H54 (cell line): ENCODE measurements at regions not wholly inside any gene's neighbourhood (a gene's known extent, or its start where the extent isn't known, plus 50 kb on each side); places are given as distances from the start of the nearest gene placed in this dataset.
A peak's percentile ranks its signal among the peaks of the same experiment; 100 is the strongest.
"Not testable (repeated sequence)": the region's sequence is repeated elsewhere in the genome, so short reads cannot be mapped to it uniquely, and the experiment has no call there.

ENCODE experiments used
- DNase-seq: peaks from one replicate; pipeline ENCODE4 v3.0.0; 2011; ENCODE audit warnings: low spot score, mixed read lengths; ENCODE audit not compliant: insufficient read length
- FAIRE-seq: peaks from 3 replicates; lab custom pipeline; 2011; peaks lifted over from hg19 to GRCh38; lab: Jason Lieb, UNC
- POLR2A ChIP-seq: IDR thresholded peaks from 2 replicates; pipeline ENCODE4 v1.6.1; 2011; ENCODE audit warnings: low read depth, mild to moderate bottlenecking, low read length

DNA sequence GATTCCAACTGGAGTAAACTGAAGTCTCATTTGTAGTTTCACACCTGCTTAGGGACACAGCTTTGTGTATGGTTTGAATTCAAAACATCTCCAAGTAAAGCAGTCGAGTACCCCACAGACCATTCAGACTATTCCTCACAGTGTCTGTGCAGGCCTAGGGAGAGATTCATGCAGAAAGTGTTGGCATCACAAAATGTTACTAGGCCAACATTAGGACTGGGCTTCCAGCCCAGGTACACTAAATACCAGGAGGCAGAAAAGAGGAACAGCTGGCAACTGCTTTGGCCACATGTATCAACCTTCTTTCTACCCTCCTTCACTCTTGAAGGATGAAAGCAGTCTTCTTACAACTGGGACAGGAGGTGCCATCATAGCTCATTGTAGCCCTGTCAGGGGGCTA lies 270.4 kb upstream of the TMEFF2 start:
- DNase-seq (no peak), FAIRE-seq (no peak)
- TF ChIP-seq POLR2A: no peak

DNA sequence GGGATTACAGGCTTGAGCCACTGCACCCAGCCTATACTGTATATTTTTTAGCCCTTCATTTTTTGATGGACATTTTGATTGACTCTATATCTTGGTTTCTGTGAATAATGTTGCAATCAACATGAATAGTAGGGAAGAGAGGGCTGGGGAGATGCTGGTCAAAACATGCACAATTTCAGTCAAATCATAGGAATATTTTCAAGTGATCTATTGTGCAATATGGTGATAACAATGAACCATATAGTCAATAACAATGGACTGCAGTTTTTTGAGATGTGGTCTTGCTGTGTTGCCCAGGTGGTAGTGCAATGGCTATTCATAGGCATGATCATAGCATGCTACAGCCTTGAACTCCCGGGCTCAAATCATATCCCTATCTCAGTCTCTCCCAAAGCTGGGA lies 264.7 kb upstream of the TMEFF2 start:
- FAIRE-seq: no peak
- no peak for DNase-seq
- TF ChIP-seq POLR2A: no peak

DNA sequence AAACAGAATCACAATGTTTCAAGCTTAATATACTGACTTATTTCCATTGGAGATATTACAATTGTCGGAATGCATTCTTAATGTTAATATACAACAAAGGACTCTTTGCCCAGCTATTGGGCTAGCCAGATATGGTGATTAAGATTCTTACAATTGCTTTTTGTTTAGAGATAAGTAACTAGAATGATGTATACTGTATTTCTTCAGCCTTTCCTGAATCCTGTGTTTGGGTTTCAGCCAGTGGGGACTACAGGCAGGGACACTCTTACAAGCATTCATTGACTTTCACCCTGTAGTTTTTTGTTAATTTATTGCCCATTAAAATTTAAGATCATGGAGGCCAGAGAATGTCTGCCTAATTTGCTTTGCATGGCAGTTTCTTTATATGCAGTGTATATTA lies 254.1 kb upstream of the TMEFF2 start:
- no peak for TF ChIP-seq POLR2A
- FAIRE-seq (no peak), DNase-seq (no peak)

DNA sequence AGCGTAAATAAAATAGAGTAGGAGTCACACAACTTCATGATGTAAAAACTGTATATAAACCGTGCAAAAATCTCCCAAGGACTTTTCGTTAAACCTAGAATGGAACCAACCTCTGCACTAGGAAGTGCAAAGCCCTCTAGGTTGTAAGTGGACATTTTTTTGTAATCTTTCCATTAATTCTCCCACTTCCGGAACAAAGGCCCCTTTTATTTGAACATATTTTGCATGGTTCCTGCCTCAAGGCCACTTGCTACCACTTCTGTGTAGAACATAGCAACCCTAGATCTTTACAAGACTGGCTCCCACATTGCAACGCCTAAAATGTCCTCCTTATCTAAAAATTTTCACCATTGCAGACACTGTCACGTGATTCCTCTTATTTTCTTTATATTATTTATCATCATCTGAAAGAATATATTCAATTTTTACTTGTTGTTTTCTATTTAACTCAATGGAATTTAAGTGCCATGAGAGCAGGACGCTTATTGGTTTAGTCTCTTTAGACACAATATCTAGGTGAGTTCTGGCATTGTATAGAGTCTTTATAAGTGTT lies 249.6 kb upstream of the TMEFF2 start:
- TF ChIP-seq POLR2A: no peak
- FAIRE-seq (no peak), DNase-seq (no peak)

DNA sequence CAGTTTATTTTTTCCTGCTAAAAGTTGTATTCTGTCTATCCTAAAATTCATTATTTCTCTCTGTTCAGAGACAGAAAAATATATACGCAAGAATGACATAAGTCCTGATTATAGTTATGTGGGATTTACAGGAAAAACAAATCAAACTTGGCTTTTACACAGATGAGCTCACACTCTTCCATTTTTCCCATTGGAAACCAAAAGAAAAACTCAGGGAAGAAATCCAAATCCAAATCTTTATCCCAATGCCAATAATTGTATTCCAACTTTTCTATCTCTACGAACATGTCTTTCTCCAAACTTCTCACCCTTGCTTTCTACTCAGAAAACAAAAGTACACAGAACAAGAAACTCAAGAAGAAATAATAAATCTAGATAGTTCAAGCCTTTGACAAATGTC lies 249.1 kb upstream of the TMEFF2 start:
- no peak for TF ChIP-seq POLR2A
- DNase-seq (no peak), FAIRE-seq (no peak)

DNA sequence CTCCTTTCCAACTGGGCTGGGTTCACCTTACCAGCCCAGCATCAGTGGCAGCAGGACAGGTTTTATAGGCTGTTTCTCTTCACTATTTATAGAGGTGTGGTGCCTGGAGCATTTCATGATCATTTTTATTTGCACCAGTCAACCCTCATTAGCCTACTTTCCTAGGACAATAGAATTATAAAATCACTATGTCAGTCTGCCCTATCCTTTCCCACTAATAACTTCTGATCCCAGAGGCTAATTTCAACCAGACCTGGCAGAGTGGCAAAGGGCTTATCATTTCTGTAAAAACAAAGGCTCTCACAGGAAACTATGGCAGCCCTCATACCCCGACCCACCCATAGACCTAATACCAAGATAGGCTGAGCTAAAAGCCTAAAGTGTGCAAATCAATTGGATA lies 243.5 kb upstream of the TMEFF2 start:
- no peak for TF ChIP-seq POLR2A
- FAIRE-seq (no peak), DNase-seq (no peak)

DNA sequence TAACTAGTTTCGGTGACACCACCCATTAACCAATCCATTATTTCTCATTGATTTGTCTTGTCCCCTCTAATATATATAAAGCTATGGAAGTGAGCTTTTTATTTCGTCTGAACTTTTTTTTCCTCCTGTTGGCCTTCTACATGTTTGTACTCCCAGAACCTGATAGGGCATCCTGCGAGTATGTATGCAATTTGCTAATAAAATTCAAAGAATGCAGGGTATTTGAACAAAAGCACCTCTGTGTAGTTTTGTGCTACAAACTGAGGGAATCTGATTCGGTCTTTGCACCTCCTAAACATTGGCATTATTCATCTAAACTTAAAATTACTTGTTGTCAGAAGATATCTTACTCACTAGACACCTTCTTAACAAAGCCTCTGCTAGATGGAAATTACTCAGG lies 242.9 kb upstream of the TMEFF2 start:
- peak; percentile 6 for FAIRE-seq
- no peak for DNase-seq
- no peak for TF ChIP-seq POLR2A

DNA sequence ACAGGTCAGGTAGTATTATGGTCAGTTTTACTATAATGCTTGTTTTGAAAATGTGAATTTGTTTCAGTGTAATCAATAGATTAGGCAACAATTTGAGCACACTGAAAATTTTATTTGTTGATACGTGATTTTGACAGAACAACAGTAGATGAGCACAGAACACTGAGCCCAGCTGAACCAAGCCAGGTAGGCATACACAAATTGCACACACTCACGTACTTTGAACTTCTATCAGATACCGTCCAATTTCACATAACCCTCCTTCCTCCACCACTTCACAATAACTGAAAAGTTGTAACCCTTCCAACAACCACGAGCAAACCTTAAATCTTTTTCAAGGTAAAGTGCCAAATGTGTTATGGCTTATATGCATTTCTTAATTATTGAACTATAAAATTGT lies 229.5 kb upstream of the TMEFF2 start:
- FAIRE-seq (no peak), DNase-seq (no peak)
- TF ChIP-seq POLR2A: no peak

DNA sequence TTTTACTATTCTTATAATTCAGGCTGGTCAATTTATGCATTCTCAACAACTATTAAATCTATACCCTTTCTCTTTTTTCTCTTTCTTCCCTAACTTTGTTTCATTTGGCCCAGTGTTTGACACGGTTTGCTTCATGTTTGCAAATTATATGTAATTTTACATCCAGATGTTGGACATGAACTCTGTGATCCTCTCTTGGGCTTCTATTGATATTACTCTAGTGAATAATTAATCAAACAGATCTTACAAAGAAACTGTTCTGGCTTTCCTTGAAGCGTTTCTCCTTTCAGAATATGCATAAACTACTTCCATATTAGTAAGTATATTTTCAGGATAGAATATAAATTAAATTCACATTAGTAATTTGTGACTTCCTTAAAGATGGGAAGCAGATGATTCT lies 225.1 kb upstream of the TMEFF2 start:
- DNase-seq: no peak
- no peak for TF ChIP-seq POLR2A
- no peak for FAIRE-seq

DNA sequence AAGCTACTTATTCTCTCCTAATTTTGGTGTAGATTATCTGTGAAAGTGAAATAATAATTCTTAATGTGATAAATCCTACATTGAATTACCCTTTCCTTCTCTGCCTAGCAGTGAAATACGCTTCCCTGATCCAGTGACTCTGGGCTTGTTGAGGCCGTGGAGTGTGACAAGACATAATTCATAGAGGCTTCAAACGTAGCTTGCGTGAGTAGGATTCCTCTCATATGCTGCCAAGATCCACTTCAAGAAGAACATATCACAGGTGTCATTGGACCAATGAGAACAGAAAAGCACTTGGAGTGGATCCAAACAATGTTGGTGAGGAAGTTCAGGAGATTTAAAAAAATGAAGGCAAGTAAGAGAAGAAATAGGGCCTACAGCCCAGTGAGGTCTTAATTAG lies 221.3 kb upstream of the TMEFF2 start:
- FAIRE-seq (no peak), DNase-seq (no peak)
- no peak for TF ChIP-seq POLR2A

DNA sequence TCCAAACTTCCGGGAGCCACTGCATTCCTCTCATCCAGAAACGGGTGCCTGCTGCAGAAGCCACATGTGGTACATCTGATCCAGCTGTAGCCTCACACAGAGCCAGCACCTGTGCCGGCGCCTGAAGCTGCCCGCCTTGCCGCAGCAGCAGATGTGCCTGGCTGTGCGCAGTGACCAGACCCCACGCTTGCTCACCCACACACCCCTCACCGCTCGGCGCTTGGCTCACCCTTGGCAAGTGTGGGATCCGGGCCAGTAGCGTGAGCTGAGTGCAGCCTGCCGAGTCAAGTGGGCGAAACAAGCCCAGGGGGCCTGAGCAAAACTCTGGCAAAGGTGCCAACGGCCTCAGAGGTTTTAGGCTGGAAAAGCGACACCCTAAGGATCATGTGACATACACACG lies 220.1 kb upstream of the TMEFF2 start:
- TF ChIP-seq POLR2A: no peak
- FAIRE-seq: no peak

DNA sequence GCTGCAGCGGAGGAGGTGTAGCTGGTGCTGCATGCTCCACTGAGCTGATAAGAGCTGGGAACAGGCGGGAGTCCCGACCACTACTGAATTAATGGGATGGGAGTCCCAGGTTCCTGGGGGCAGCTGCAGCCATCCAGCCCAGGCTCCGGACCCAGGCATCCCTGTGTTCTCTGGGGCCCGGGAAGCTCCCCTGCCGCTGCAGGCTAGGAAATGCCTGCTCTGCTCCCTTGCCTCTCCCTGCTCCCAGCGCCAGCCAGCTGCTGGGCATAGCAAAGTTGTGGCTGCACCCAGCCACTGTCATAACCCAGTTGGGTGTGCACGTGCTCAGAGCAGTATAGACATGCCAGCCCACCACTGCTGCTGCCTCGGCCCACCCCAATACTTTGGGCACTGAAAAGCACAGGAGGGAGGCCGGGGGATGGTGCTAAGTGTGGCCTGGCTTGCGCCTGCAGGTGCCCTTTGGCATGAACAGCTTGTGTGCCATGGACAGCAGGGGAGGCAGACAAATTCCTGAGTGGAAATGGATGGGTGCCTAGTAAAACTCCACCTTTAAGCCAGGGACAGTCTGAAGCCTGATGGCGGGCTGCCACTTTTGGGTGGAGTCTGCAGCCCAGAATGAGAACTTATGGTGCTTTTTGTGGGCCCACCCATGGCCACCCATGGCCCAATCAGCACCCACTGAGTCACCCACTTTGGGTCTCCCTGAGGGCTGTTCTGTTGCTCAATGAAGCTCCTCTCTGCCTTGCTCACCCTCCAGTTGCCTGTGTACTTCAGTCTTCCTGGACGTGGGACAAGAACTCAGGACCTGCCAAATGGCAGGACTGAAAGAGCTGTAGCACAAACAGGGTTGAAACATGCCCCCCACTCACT lies 219.3 kb upstream of the TMEFF2 start:
- FAIRE-seq (no peak), DNase-seq (no peak)
- no peak for TF ChIP-seq POLR2A

More for the DNA sequence above, 220.1 kb upstream of the TMEFF2 start:
- no peak for DNase-seq

DNA sequence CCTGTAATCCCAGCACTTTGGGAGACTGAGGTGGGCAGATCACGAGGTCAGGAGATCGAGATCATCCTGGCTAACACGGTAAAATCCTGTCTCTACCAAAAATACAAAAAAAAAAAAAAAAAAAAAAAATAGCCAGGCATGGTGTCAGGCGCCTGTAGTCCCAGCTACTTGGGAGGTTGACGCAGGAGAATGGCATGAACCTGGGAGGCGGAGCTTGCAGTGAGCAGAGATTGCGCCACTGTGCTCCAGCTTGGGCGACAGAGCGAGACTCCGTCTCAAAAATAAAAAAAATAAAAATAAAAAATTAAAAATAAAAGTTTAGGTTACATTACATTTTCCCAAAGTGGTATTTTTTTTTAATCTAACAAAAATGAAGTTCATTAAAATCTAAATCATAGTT lies 218.1 kb upstream of the TMEFF2 start:
- FAIRE-seq, DNase-seq: not testable (repeated sequence)

DNA sequence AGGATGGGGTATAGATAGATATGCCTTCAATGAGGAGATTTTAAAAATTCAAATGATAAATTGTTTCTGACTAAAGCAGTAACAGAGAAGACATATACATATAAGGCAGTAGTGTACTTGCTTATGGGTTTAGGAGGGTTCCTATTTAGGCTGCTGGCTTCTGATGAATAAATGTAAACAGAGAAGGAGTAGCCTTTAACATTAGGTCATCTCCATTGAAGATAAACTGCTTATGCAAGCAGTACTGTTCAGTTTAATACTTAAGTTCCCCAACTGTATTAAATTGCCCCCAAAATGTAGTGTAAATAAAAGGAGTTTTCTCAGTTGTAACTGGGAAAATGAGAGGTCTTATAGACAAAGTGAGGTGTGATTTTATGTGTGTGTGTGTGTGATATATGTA lies 217.7 kb upstream of the TMEFF2 start:
- no peak for TF ChIP-seq POLR2A
- DNase-seq (no peak), FAIRE-seq (no peak)

DNA sequence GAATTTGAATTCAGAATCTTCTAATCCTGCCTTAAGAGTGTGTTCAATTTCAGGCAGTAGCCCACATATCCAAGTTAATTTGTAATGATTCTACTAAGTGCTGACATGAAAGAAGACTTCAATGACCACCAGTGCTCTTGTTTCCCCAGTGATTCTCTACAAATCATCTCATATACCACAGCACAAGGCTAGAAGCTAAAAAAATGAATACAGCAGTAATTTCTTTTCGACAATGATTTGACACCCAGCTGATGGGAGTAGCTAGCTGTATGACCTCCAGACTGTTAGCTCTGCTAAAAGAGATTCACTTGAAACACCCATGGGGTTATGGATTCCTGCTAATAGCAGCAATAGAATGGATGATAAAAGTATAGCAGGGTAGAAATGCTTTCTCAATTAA lies 217.0 kb upstream of the TMEFF2 start:
- FAIRE-seq: no peak
- TF ChIP-seq POLR2A: no peak

More for the DNA sequence above, 217.0 kb upstream of the TMEFF2 start:
- no peak for DNase-seq
